Inflammatory macrophage treated with lipopolysaccharide for 1 hour (primary cell): ENCODE measurements at regions not wholly inside any gene's neighbourhood (a gene's known extent, or its start where the extent isn't known, plus 50 kb on each side); places are given as distances from the start of the nearest gene placed in this dataset.

ENCODE experiments used
- DNase-seq, 2 donors: peaks; one replicate each; pipeline ENCODE4 v3.0.0-alpha.2; 2020 to 2022

- DNase-seq: no peak
Observed at GRCh38 chr12:67797753-67798152, 149.2 kb downstream of the DYRK2 start.

DNA sequence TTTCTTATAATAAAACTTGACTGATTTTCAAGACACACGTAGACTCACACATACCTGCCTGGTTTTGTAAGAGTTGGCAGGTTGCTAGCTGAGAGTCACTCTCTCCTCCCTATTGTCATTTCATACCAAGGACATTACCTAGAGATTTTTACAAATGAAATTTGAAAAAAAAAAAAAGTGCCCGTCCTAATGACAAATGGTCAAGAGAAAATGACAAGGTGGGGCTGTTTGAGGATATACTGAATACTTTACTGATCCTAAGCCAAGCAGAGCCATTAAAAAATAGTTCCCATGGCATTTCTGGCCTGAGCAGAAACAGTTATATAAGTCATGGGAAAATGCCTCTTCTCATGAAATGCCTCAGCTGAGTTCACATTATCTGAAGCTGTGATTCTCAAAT lies 150.2 kb downstream of the DYRK2 start:
- DNase-seq: no peak

GRCh38 chr12:67802731-67803130 lies 154.2 kb downstream of the DYRK2 start:
- DNase-seq: no peak

DNA sequence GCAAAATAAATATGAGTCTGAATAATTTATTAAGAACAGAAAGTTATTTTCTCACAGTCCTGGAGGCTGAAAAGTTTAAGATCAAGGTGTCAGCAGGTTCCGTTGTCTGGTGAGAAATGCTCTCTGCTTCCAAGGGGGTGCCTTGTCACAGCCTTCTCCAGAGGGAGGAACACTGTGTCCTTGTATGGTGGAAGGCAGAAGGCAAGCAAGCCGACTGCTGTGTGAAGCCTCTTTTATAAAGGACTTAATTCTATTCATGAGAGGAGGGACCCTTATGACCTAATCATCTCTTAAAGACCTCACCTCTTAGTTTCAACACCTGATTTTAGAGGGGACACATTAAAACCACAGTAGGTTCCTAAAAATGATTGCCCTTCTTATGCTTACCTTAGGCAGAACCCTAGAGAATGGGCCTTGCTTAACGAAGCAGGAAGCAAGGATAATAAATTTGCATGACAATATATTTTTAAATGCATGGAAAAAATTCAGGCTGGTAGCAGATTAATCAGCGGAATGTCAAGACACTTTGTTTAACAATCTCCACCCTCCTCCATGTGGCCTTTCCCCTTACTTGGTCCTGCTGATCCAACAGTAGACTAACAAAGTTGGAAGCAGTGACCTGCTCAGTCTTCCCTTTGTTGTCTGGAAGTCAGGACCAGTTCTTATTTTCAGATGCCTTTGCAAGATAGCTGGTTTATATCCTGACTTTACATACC lies 154.9 kb downstream of the DYRK2 start:
- DNase-seq: no peak

- DNase-seq: peak in 1 of 2 donors; percentile 2
Observed at GRCh38 chr12:67804168-67804567, 155.6 kb downstream of the DYRK2 start.

GRCh38 chr12:67807814-67808213 lies 159.3 kb downstream of the DYRK2 start:
- no peak for DNase-seq

GRCh38 chr12:67810166-67810565 lies 161.6 kb downstream of the DYRK2 start:
- no peak for DNase-seq

GRCh38 chr12:67811437-67812361 lies 163.2 kb downstream of the DYRK2 start:
- no peak for DNase-seq

- DNase-seq: no peak
Observed at GRCh38 chr12:67813456-67813904, 164.9 kb downstream of the DYRK2 start.

GRCh38 chr12:67816269-67816668 lies 167.7 kb downstream of the DYRK2 start:
- DNase-seq: no peak

- DNase-seq: no peak
Observed at GRCh38 chr12:67818459-67818903, 169.9 kb downstream of the DYRK2 start.

- DNase-seq: no peak
Observed at GRCh38 chr12:67819902-67820301, 169.3 kb upstream of the IFNG-AS1 start.

GRCh38 chr12:67820694-67821093 lies 168.6 kb upstream of the IFNG-AS1 start:
- DNase-seq: no peak

- no peak for DNase-seq
Observed at GRCh38 chr12:67822826-67823225, 166.4 kb upstream of the IFNG-AS1 start.

GRCh38 chr12:67826148-67826547 lies 163.1 kb upstream of the IFNG-AS1 start:
- no peak for DNase-seq

DNA sequence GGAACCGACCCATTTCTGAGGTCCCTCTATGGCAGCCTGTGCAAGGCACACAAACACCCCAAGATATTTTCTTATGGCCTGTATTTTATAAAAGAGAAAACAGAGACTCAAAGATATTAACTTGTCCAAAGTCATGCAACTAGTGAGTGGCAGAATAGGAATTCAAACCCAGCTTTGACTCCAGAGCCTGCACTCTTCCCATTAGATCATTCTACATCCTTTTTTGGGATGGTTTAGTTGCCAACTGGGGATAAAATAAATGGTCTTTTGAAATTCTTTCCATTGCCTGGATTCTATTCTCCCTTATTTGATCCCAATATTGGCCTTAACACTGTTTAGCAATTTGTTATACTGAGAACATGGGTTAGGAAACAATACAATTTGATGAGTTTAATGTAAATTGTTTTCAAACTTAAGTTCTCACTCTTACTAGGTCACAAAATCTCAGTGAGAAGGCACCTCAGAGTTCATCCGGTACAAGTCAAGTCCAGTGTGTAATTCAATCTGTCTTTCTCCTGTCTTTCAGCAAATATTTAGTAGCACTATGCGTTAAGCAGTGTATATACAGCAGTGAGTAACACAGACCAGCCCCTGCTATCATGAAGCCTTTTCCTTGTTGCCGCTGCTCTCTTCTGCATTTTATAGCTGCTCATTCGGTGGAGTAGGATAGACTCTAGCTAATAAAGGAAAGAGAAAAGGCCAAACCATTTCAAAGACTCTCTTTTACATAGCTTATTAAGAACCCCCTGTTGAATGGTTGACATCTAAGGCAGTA lies 162.1 kb upstream of the IFNG-AS1 start:
- DNase-seq: no peak

- peak; percentile 21 to 64 for DNase-seq
Observed at GRCh38 chr12:67827820-67828383, 161.3 kb upstream of the IFNG-AS1 start.

DNA sequence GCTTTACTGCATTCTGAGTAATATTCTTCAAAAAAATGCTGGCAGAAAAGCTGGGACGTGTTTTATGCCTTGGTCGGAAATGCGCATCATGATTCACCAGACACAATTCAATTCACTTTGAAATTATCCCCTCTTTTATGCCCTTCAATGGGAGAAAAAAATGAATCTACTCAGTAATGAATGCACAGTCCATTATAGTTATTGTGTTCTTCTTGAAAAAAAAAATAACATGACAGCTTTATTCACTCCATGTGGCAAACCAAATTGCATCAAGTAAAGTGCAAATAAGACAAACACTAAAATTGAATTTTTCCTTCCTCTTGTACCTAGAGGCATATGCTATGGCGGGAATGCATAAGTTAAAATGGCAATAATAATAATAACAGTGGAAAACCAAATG lies 159.4 kb upstream of the IFNG-AS1 start:
- DNase-seq: no peak

GRCh38 chr12:67832155-67832554 lies 157.1 kb upstream of the IFNG-AS1 start:
- DNase-seq: no peak

DNA sequence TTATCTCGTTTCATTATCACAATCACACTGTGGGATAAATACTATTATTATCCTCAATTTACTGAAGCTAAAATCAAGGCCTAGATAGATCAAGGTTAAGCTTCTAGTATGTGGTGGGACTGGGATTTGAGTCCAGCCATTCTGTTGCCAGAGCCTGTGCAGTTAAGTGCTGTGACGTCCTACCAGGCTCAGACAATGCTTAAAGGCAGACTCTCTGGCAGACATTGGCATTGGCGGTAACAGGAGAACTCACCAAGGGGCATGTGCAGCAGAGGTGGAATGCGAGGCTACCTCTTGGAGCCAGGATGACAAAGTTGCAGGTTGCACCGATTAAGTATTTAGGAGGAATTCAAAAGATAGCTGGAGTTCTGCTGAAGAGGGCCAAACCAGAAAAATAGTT lies 155.6 kb upstream of the IFNG-AS1 start:
- DNase-seq: no peak

DNA sequence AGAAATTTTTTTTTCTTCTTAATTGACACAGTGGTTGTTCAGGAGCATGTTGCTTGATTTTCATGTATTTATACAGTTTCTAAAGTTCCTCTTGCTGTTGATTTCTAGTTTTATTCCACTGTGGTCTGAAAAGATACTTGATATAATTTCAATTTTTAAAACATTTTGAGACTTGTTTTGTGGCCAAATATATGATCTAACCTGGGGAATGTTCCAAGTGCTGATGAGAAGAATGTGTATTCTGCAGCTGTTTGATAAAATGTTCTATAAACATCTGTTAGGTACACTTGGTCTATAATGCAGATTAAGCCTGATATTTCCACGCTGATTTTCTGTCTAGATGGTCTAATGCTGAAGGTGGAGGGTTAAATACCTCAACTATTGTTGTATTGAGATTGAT lies 151.4 kb upstream of the IFNG-AS1 start:
- DNase-seq: no peak

- no peak for DNase-seq
Observed at GRCh38 chr12:67842124-67842523, 147.1 kb upstream of the IFNG-AS1 start.

DNA sequence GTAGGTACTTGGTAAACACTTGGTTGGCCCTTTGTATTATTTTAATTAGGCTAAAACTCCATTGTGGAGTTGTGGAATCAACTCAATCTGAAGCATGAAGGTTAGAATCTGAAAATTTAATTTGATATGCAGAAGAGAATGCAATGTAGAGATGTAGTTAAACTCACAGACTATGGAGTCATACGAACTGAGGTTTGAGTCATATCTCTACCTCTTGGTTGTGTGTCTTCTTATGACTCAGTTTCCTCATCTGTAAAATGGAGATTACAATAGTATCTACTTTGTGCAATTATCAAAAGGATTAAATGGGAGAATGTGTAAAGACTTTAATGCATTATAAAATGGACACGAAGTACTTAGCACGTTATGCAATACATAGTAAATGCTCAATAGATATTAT lies 146.0 kb upstream of the IFNG-AS1 start:
- no peak for DNase-seq
